GM12865 (cell line): ENCODE measurements at regions not wholly inside any gene's neighbourhood (a gene's known extent, or its start where the extent isn't known, plus 50 kb on each side); places are given as distances from the start of the nearest gene placed in this dataset.

Source experiments
- DNase-seq: peaks from one replicate; pipeline ENCODE4 v3.0.0; 2010; ENCODE audit warnings: low read depth
- H3K4me3 ChIP-seq: 2 replicates; pipeline ENCODE4 v1.5.1; 2011; ENCODE audit warnings: mild to moderate bottlenecking, low read depth, low read length, control low read depth
- TF ChIP-seq, protein P1 (sequence below): IDR thresholded peaks from 2 replicates; pipeline ENCODE4 v1.5.1; 2011; ENCODE audit warnings: low read length, control low read depth, low read depth, inconsistent platforms; ENCODE audit not compliant: insufficient read depth; ENCODE audit errors: missing control alignments

GRCh38 chrX:40291553-40291952 lies 193.8 kb upstream of the BCOR start:
- TF ChIP-seq, protein P1, sequence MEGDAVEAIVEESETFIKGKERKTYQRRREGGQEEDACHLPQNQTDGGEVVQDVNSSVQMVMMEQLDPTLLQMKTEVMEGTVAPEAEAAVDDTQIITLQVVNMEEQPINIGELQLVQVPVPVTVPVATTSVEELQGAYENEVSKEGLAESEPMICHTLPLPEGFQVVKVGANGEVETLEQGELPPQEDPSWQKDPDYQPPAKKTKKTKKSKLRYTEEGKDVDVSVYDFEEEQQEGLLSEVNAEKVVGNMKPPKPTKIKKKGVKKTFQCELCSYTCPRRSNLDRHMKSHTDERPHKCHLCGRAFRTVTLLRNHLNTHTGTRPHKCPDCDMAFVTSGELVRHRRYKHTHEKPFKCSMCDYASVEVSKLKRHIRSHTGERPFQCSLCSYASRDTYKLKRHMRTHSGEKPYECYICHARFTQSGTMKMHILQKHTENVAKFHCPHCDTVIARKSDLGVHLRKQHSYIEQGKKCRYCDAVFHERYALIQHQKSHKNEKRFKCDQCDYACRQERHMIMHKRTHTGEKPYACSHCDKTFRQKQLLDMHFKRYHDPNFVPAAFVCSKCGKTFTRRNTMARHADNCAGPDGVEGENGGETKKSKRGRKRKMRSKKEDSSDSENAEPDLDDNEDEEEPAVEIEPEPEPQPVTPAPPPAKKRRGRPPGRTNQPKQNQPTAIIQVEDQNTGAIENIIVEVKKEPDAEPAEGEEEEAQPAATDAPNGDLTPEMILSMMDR, result no peak

GRCh38 chrX:40290517-40290916 lies 192.8 kb upstream of the BCOR start:
- DNase-seq, result no peak
- no peak overlapping the region for H3K4me3 ChIP-seq
- TF ChIP-seq, protein P1, result no peak

More at GRCh38 chrX:40291553-40291952, 193.8 kb upstream of the BCOR start:
- no peak for DNase-seq
- no peak overlapping the region for H3K4me3 ChIP-seq

DNA sequence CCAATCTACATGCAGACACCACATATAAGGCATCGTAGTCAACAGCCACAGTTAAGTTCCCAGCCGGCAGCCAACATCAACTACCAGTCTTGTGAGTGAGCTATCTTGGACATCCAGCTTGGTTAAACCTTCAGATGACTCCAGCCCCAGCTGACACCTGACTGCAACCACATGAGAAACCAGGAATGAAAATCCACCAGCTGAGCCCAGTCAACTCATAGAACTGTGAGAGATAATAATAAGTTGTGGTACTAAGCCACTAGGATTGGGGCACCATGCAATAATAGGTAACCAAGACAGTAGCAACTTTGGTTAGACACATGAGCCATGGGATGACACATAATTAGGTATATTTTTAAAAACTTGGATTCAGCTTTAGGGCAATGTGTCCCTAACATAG lies 188.1 kb upstream of the BCOR start:
- H3K4me3 ChIP-seq, result no peak overlapping the region
- DNase-seq, result no peak
- TF ChIP-seq, protein P1, result no peak

DNA sequence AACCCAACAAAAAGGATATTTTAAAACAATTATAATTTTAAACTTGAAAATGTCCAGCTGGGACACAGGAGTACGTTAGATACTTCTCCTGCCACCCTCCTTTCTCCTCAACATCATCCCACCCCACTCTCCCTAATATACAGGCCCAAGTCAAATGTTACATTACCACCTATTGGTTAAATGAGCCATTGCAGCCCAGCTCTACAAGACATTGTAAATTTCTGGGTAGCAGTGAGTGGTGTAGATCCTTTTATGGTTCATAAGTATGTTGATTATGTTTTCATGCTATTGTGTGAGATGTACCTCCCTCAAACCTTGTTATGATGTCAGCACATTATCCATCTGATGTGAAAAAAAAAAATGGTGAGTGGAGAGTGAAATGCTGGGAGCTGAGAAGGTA lies 187.1 kb upstream of the BCOR start:
- TF ChIP-seq, protein P1, result no peak
- no peak for DNase-seq
- H3K4me3 ChIP-seq, result no peak overlapping the region

GRCh38 chrX:40283981-40284380 lies 186.2 kb upstream of the BCOR start:
- DNase-seq, result no peak
- no peak overlapping the region for H3K4me3 ChIP-seq
- TF ChIP-seq, protein P1, result no peak

- no peak for DNase-seq
- TF ChIP-seq, protein P1, result no peak
- no peak overlapping the region for H3K4me3 ChIP-seq
Observed at GRCh38 chrX:40282946-40283660, 185.3 kb upstream of the BCOR start.

- H3K4me3 ChIP-seq, result no peak overlapping the region
- TF ChIP-seq, protein P1, result no peak
Observed at GRCh38 chrX:40282348-40282747, 184.6 kb upstream of the BCOR start.

More at GRCh38 chrX:40282348-40282747, 184.6 kb upstream of the BCOR start:
- no peak for DNase-seq
